A549 (cell line): ENCODE measurements at regions not wholly inside any gene's neighbourhood (a gene's known extent, or its start where the extent isn't known, plus 50 kb on each side); places are given as distances from the start of the nearest gene placed in this dataset.

Source experiments
- ATAC-seq, 2 experiments: fragments of 200-7000 bp in 1 of 2; fragments of >200 bp in 1 of 2; cut with Nextera tagmentation in 1 of 2; cut with Tn5 transposase in 1 of 2; 3 replicates each; pipeline versions ENCODE4 v1.8.0 to v1.9.1; 2018 to 2020; ENCODE audit warnings: mild to moderate bottlenecking in 1 of 2, moderate library complexity in 1 of 2
- CTCF ChIA-PET: fragments of 300-600 bp; sonication (Branson Sonifier 250); formaldehyde crosslinking; extraction: SDS; loops from one replicate; lab custom pipeline; 2021; ENCODE audit warnings: antibody characterized with exemption, inconsistent platforms; lab: Yijun Ruan, JAX
- POLR2A ChIA-PET: fragments of 350-600 bp; formaldehyde crosslinking; extraction: SDS; loops from one replicate; lab custom pipeline; 2021; ENCODE audit warnings: antibody characterized with exemption, inconsistent platforms; lab: Yijun Ruan, JAX
- DNase-seq, 2 experiments: peaks; one replicate each; pipeline versions ENCODE4 v3.0.0 to v3.0.0-alpha.2; 2011 to 2016; ENCODE audit warnings: low read depth in 1 of 2, low spot score in 1 of 2
- FAIRE-seq: peaks from 2 replicates; lab custom pipeline; 2011; peaks lifted over from hg19 to GRCh38; lab: Jason Lieb, UNC
- H3K27ac ChIP-seq, 2 experiments: fragments of >200 bp; sonication (Bioruptor Twin); formaldehyde crosslinking; 3 replicates each; pipeline ENCODE4 v1.5.1; 2016 to 2017
- H3K4me1 ChIP-seq: fragments of >200 bp; sonication (Bioruptor Twin); formaldehyde crosslinking; 3 replicates; pipeline ENCODE4 v1.6.1; 2016
- H3K4me2 ChIP-seq: fragments of >200 bp; sonication (Bioruptor Twin); formaldehyde crosslinking; 3 replicates; pipeline ENCODE4 v1.6.1; 2016
- H3K4me3 ChIP-seq: fragments of >200 bp; sonication (Bioruptor Twin); formaldehyde crosslinking; 3 replicates; pipeline ENCODE4 v1.5.1; 2016
- H3K9me3 ChIP-seq: fragments of >200 bp; sonication (Bioruptor Twin); formaldehyde crosslinking; 3 replicates; pipeline ENCODE4 v1.6.1; 2016
- BHLHE40 ChIP-seq: IDR thresholded peaks from 2 replicates; pipeline ENCODE4 v1.6.1; 2012; ENCODE audit warnings: low read depth, low read length, inconsistent platforms
- CEBPB ChIP-seq, 2 experiments: fragments of >200 bp in 1 of 2; sonication (Bioruptor Twin) in 1 of 2; formaldehyde crosslinking in 1 of 2; IDR thresholded peaks; 2 replicates each; pipeline ENCODE4 v1.6.1; 2012 to 2016
- E2F6 ChIP-seq: IDR thresholded peaks from 2 replicates; pipeline ENCODE4 v1.6.1; 2012; ENCODE audit warnings: low read depth, borderline replicate concordance
- EP300 ChIP-seq, 2 experiments: fragments of >200 bp; sonication (Bioruptor Twin); formaldehyde crosslinking; IDR thresholded peaks; 2 replicates in 1 of 2; 3 replicates in 1 of 2; pipeline ENCODE4 v1.6.1; 2016 to 2017
- FOXS1 ChIP-seq: fragments of 250-450 bp; sonication (Bioruptor Pico); IDR thresholded peaks from 2 replicates; pipeline ENCODE4 v1.5.0; 2020; ENCODE audit warnings: mild to moderate bottlenecking, moderate library complexity
- HDAC2 ChIP-seq: fragments of 200-600 bp; sonication (generic); IDR thresholded peaks from 2 replicates; pipeline ENCODE4 v1.6.1; 2016
- JUN ChIP-seq, 2 experiments: fragments of >200 bp; sonication (Bioruptor Twin); formaldehyde crosslinking; IDR thresholded peaks; 2 replicates in 1 of 2; 3 replicates in 1 of 2; pipeline ENCODE4 v1.6.1; 2016 to 2017
- JUNB ChIP-seq: fragments of >200 bp; sonication (Bioruptor Twin); formaldehyde crosslinking; IDR thresholded peaks from 2 replicates; pipeline ENCODE4 v1.6.1; 2016
- KDM1A ChIP-seq: fragments of 200-600 bp; sonication (generic); IDR thresholded peaks from 2 replicates; pipeline ENCODE4 v1.6.1; 2016; ENCODE audit warnings: low read depth, mild to moderate bottlenecking
- MAFK ChIP-seq: fragments of 450-650 bp; IDR thresholded peaks from 2 replicates; pipeline ENCODE4 v1.6.1; 2014; ENCODE audit not compliant: partially characterized antibody
- MYC ChIP-seq: IDR thresholded peaks from 2 replicates; pipeline ENCODE4 v1.6.1; 2012; ENCODE audit warnings: mild to moderate bottlenecking, inconsistent platforms, low read length, improper control_type of control experiment, borderline replicate concordance
- NFE2L2 ChIP-seq: fragments of 150-350 bp; conservative IDR thresholded peaks from 2 replicates; pipeline ENCODE4 v1.6.1; 2014; ENCODE audit warnings: low read length
- PBX3 ChIP-seq: IDR thresholded peaks from 2 replicates; pipeline ENCODE4 v1.6.1; 2012
- POLR2AphosphoS2 ChIP-seq: conservative IDR thresholded peaks from 2 replicates; pipeline ENCODE4 v1.6.1; 2012; ENCODE audit warnings: low read length, improper control_type of control experiment, inconsistent platforms
- RAD21 ChIP-seq, 2 experiments: fragments of >200 bp in 1 of 2; sonication (Bioruptor Twin) in 1 of 2; formaldehyde crosslinking in 1 of 2; IDR thresholded peaks in 1 of 2; conservative IDR thresholded peaks in 1 of 2; 2 replicates in 1 of 2; 3 replicates in 1 of 2; pipeline ENCODE4 v1.6.1; 2012 to 2018; ENCODE audit warnings: inconsistent platforms in 1 of 2
- RARB ChIP-seq: fragments of 250-450 bp; sonication (Bioruptor Pico); IDR thresholded peaks from 2 replicates; pipeline ENCODE4 v1.8.0; 2021; ENCODE audit warnings: mild to moderate bottlenecking, moderate library complexity
- RFX5 ChIP-seq: fragments of 450-650 bp; IDR thresholded peaks from 2 replicates; pipeline ENCODE4 v1.7.1; 2014; ENCODE audit warnings: antibody characterized with exemption, mild to moderate bottlenecking, moderate library complexity
- RNF2 ChIP-seq: fragments of 200-600 bp; sonication (generic); IDR thresholded peaks from 2 replicates; pipeline ENCODE4 v1.6.1; 2016; ENCODE audit warnings: low read depth, mild to moderate bottlenecking, antibody characterized with exemption, moderate library complexity, borderline replicate concordance
- TP53 ChIP-seq: fragments of 250-450 bp; sonication (Bioruptor Pico); IDR thresholded peaks from 2 replicates; pipeline ENCODE4 v1.5.0; 2021; ENCODE audit warnings: mild to moderate bottlenecking, moderate library complexity
- ZC3H11A ChIP-seq: fragments of 450-650 bp; IDR thresholded peaks from 2 replicates; pipeline ENCODE4 v1.6.1; 2014; ENCODE audit warnings: antibody characterized with exemption, mild to moderate bottlenecking
- WGBS: methylation state at CpG from one replicate; pipeline ENCODE4 v1.1.6; 2017; ENCODE audit errors: missing lambda C conversion rate; 5-methylcytosine and 5-hydroxymethylcytosine counted together
- TF ChIP-seq, protein P1 (sequence below): fragments of >200 bp; sonication (Bioruptor Twin); formaldehyde crosslinking; IDR thresholded peaks from 2 replicates; pipeline ENCODE4 v1.6.1; 2016
- TF ChIP-seq, protein P2 (sequence below): fragments of 250-450 bp; sonication (Bioruptor Pico); IDR thresholded peaks from 2 replicates; pipeline ENCODE4 v1.5.0; 2021; ENCODE audit warnings: mild to moderate bottlenecking, moderate library complexity, borderline replicate concordance
- TF ChIP-seq, protein P3 (sequence below): IDR thresholded peaks from 2 replicates; pipeline ENCODE4 v1.6.1; 2012

DNA sequence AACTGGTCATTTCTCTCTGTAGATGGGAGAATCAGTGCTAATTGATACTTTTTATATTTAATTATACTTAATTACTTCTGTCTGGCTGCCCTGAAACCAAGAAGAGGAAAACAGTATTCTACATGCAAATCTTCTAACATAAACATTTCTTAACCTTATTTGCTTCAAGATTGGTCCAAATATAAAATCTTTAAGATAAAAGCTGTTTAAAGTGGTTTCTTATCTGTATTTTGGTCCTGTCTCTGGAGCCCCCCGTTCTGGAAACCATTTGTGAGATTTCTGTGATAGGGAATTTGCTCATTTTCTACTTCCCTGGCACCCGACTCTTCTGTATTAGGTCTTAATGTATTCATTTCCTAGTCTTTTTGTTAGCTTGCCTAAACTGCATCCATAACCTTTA is 168.6 kb downstream of the RNF144B start:
- Histone ChIP-seq H3K27ac (no peak overlapping the region), H3K4me3 (no peak overlapping the region), H3K4me1 (no peaks in the 10 kb centered on the region), H3K9me3 (no peaks in the 10 kb centered on the region), H3K4me2 (no peak overlapping the region)
- ChIA-PET POLR2A (no interaction called here), CTCF (no interaction called here)
- no peak for DNase-seq
- no peak for ATAC-seq
- TF ChIP-seq FOXS1 (CRISPR knock-in tag): no peak
- no peak for TF ChIP-seq NFE2L2
- TF ChIP-seq EP300 (IDR thresholded peaks at IDR 0.05): no peak
- 3% methylated on average over 2 of the region's 2 CpGs for WGBS
- no peak for FAIRE-seq

- Histone ChIP-seq H3K4me3 (no peak overlapping the region), H3K27ac (no peak overlapping the region), H3K4me2 (no peak overlapping the region), H3K9me3 (no peaks in the 10 kb centered on the region), H3K4me1 (no peaks in the 10 kb centered on the region)
- ChIA-PET POLR2A (no interaction called here), CTCF (no interaction called here)
- FAIRE-seq: no peak
- no peak for TF ChIP-seq TP53 (CRISPR knock-in tag)
- TF ChIP-seq RFX5: no peak
- TF ChIP-seq MAFK: no peak
- no peak for TF ChIP-seq JUNB
- TF ChIP-seq MYC: no peak
- TF ChIP-seq BHLHE40: no peak
- no peak for TF ChIP-seq HDAC2
- no peak for TF ChIP-seq RAD21 (conservative IDR thresholded peaks at IDR 0.05 in 1 of 2, IDR thresholded peaks at IDR 0.05 in 1 of 2)
- TF ChIP-seq PBX3: no peak
- TF ChIP-seq ZC3H11A: no peak
- no peak for TF ChIP-seq RARB (CRISPR knock-in tag)
- no peak for DNase-seq
- 11% methylated on average over 5 of the region's 5 CpGs for WGBS
- ATAC-seq: no peak
Observed at GRCh38 chr6:18561037-18561750, 174.0 kb downstream of the RNF144B start.

DNA sequence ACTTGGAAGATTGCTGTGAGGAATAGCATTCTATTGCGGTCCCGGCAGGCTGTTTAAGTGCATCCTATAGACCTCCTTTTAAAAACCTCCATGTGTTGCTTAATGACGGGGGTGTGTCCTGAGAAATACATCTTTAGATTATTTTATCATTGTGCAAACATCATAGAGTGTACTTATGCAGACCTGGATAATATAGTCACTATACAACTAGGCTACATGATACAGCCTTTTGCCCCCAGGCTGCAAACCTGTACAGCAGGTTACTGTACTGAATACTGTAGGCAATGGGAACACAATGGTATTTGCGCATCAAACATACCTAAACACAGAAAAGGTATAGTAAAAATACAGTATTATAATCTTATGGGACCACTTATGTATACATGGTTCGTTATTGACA is 175.6 kb downstream of the RNF144B start:
- DNase-seq (no peak), FAIRE-seq (no peak), ATAC-seq (no peak)
- Histone ChIP-seq H3K4me2 (no peak overlapping the region), H3K27ac (no peak overlapping the region), H3K4me1 (no peaks in the 10 kb centered on the region), H3K9me3 (no peaks in the 10 kb centered on the region), H3K4me3 (no peak overlapping the region)
- no peak for TF ChIP-seq KDM1A
- TF ChIP-seq, protein P1, sequence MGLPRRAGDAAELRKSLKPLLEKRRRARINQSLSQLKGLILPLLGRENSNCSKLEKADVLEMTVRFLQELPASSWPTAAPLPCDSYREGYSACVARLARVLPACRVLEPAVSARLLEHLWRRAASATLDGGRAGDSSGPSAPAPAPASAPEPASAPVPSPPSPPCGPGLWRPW: no peak
- no peak for TF ChIP-seq JUN (IDR thresholded peaks at IDR 0.05)
- TF ChIP-seq BHLHE40: no peak
- TF ChIP-seq, protein P2, sequence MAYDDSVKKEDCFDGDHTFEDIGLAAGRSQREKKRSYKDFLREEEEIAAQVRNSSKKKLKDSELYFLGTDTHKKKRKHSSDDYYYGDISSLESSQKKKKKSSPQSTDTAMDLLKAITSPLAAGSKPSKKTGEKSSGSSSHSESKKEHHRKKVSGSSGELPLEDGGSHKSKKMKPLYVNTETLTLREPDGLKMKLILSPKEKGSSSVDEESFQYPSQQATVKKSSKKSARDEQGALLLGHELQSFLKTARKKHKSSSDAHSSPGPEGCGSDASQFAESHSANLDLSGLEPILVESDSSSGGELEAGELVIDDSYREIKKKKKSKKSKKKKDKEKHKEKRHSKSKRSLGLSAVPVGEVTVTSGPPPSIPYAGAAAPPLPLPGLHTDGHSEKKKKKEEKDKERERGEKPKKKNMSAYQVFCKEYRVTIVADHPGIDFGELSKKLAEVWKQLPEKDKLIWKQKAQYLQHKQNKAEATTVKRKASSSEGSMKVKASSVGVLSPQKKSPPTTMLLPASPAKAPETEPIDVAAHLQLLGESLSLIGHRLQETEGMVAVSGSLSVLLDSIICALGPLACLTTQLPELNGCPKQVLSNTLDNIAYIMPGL: no peak
- TF ChIP-seq E2F6: no peak
- TF ChIP-seq, protein P3, sequence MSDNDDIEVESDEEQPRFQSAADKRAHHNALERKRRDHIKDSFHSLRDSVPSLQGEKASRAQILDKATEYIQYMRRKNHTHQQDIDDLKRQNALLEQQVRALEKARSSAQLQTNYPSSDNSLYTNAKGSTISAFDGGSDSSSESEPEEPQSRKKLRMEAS: no peak
- no peak for TF ChIP-seq CEBPB (IDR thresholded peaks at IDR 0.05)
- TF ChIP-seq RNF2: no peak
- no peak for TF ChIP-seq HDAC2
- no peak for TF ChIP-seq POLR2AphosphoS2
- TF ChIP-seq EP300 (IDR thresholded peaks at IDR 0.05): no peak
- ChIA-PET CTCF (interaction anchor here (0.9 kb wide), 1 partner anchor 63 kb away, joined by 3 read pairs; no protein-coding TSS in a partner anchor), POLR2A (no interaction called here)
- 32% methylated on average over 5 of the region's 5 CpGs for WGBS
